NCI-H774 (cell line): ENCODE measurements at regions not wholly inside any gene's neighbourhood (a gene's known extent, or its start where the extent isn't known, plus 50 kb on each side); places are given as distances from the start of the nearest gene placed in this dataset.
A peak's percentile ranks its signal among the peaks of the same experiment; 100 is the strongest.

ENCODE experiments used
- DNase-seq: peaks from one replicate; lab custom pipeline; 2025; lab: John Stamatoyannopoulos, UW

GRCh38 chr4:166363198-166363597 is 490.2 kb downstream of the TLL1 start:
- no peak for DNase-seq

GRCh38 chr4:166366012-166366411 is 493.0 kb downstream of the TLL1 start:
- no peak for DNase-seq

- no peak for DNase-seq
Measured at GRCh38 chr4:166377578-166377977, 504.5 kb downstream of the TLL1 start.

- no peak for DNase-seq
Measured at GRCh38 chr4:166386491-166387360, 513.7 kb downstream of the TLL1 start.

- DNase-seq, result no peak
Measured at GRCh38 chr4:166391501-166391900, 518.5 kb downstream of the TLL1 start.

- no peak for DNase-seq
Measured at GRCh38 chr4:166399021-166399420, 526.0 kb downstream of the TLL1 start.

- peak; percentile 65 for DNase-seq
Measured at GRCh38 chr4:166400270-166400894, 527.3 kb downstream of the TLL1 start.

GRCh38 chr4:166413356-166413755 is 540.3 kb downstream of the TLL1 start:
- DNase-seq, result no peak

GRCh38 chr4:166414431-166414830 is 541.4 kb downstream of the TLL1 start:
- no peak for DNase-seq

- DNase-seq, result no peak
Measured at GRCh38 chr4:166415749-166416148, 542.7 kb downstream of the TLL1 start.

GRCh38 chr4:166421556-166422156 is 548.6 kb downstream of the TLL1 start:
- DNase-seq, result no peak

- no peak for DNase-seq
Measured at GRCh38 chr4:166422475-166422874, 549.4 kb downstream of the TLL1 start.

GRCh38 chr4:166426300-166426863 is 553.3 kb downstream of the TLL1 start:
- no peak for DNase-seq

- no peak for DNase-seq
Measured at GRCh38 chr4:166432125-166432524, 559.1 kb downstream of the TLL1 start.

GRCh38 chr4:166432842-166433241 is 559.8 kb downstream of the TLL1 start:
- DNase-seq, result no peak

- no peak for DNase-seq
Measured at GRCh38 chr4:166435449-166435848, 562.4 kb downstream of the TLL1 start.

- no peak for DNase-seq
Measured at GRCh38 chr4:166458756-166459155, 585.7 kb downstream of the TLL1 start.

- DNase-seq, result no peak
Measured at GRCh38 chr4:166459621-166460020, 586.6 kb downstream of the TLL1 start.

GRCh38 chr4:166460769-166461550 is 587.9 kb downstream of the TLL1 start:
- DNase-seq, result no peak

GRCh38 chr4:166481055-166481454 is 608.0 kb downstream of the TLL1 start:
- no peak for DNase-seq

- no peak for DNase-seq
Measured at GRCh38 chr4:166481739-166482138, 608.7 kb downstream of the TLL1 start.

GRCh38 chr4:166482758-166483157 is 609.7 kb downstream of the TLL1 start:
- no peak for DNase-seq
